ENCODE measurements at regions not wholly inside any gene's neighbourhood (a gene's known extent, or its start where the extent isn't known, plus 50 kb on each side); places are given as distances from the start of the nearest gene placed in this dataset.
A peak's percentile ranks its signal among the peaks of the same experiment; 100 is the strongest.
"Not testable (repeated sequence)": the region's sequence is repeated elsewhere in the genome, so short reads cannot be mapped to it uniquely, and the experiment has no call there.

DNA sequence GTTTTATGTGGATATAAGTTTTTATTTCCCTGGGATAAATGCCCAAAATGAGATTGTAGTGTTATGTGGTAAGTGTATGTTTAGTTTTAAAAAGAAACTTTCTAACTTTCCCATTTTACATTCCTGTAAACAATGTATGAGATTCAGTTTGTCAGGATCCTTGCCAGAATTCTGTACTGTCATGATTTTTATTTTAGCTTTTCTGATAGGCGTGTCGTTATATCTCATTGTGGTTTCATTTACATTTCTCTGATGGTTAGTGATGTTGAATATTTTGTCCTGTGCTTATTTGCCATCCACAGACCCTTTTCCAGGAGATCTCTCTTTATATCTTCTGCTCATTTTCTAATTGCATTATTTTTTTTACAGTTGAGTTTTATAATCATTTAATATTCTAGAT is 245.6 kb upstream of the CDH2 start:
- H3K36me3 Mint-ChIP-seq (ENCODE audit: low read depth), result no peaks in the 10 kb centered on the region
- no peak overlapping the region for H3K4me3 Mint-ChIP-seq
- DNase-seq, result no peak
- ATAC-seq, result no peak
- no peaks in the 10 kb centered on the region for H3K4me1 Mint-ChIP-seq
- H3K27me3 Mint-ChIP-seq, result no peaks in the 10 kb centered on the region
- peaks cover 21% of the 10 kb centered on the region for H3K9me3 Mint-ChIP-seq
- H3K27ac Mint-ChIP-seq, result no peak overlapping the region

DNA sequence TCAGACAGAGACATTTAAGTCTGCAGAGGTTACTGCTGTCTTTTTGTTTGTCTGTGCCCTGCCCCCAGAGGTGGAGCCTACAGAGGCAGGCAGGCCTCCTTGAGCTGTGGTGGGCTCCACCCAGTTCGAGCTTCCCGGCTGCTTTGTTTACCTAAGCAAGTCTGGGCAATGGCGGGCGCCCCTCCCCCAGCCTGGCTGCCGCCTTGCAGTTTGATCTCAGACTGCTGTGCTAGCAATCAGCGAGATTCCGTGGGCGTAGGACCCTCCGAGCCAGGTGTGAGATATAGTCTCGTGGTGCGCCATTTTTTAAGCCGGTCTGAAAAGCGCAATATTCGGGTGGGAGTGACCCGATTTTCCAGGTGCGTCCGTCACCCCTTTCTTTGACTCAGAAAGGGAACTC is 245.0 kb upstream of the CDH2 start:
- not testable (repeated sequence) for DNase-seq; H3K36me3 Mint-ChIP-seq (ENCODE audit: low read depth); ATAC-seq; H3K4me3 Mint-ChIP-seq; H3K27me3 Mint-ChIP-seq; H3K4me1 Mint-ChIP-seq; H3K27ac Mint-ChIP-seq
- H3K9me3 Mint-ChIP-seq, result peaks cover 18% of the 10 kb centered on the region

DNA sequence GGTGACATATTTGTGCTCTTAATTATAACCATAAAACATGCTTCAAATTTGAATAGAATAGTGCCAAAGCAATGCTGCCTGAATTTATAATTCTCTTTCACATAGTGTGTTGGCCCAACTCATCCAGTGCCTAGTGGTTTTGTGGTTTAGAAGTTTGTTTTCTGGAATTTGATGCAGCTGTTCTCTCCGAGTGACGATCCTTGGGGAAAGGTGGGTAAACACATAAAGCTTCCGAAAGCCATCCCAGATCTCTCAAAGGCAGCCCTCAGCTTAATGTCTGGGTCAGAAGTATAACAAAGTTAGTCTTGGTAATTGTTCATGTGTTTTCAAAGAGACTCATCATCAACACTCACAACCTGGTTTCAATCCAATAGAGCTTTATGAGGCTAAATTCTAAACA is 235.6 kb upstream of the CDH2 start:
- no peak for ATAC-seq

GRCh38 chr18:28411806-28412205 is 234.9 kb upstream of the CDH2 start:
- DNase-seq (no peak), ATAC-seq (no peak)
- peaks cover 15% of the 10 kb centered on the region for H3K9me3 Mint-ChIP-seq
- H3K27me3 Mint-ChIP-seq, result no peaks in the 10 kb centered on the region
- H3K4me3 Mint-ChIP-seq, result no peak overlapping the region
- H3K36me3 Mint-ChIP-seq (ENCODE audit: low read depth), result no peaks in the 10 kb centered on the region
- no peaks in the 10 kb centered on the region for H3K4me1 Mint-ChIP-seq
- no peak overlapping the region for H3K27ac Mint-ChIP-seq

More for the DNA sequence above, 235.6 kb upstream of the CDH2 start:
- Mint-ChIP-seq H3K9me3 (peaks cover 15% of the 10 kb centered on the region), H3K27me3 (no peaks in the 10 kb centered on the region), H3K4me1 (no peaks in the 10 kb centered on the region), H3K4me3 (no peak overlapping the region), H3K27ac (no peak overlapping the region), H3K36me3 (ENCODE audit: low read depth) (no peaks in the 10 kb centered on the region)
- DNase-seq, result no peak

DNA sequence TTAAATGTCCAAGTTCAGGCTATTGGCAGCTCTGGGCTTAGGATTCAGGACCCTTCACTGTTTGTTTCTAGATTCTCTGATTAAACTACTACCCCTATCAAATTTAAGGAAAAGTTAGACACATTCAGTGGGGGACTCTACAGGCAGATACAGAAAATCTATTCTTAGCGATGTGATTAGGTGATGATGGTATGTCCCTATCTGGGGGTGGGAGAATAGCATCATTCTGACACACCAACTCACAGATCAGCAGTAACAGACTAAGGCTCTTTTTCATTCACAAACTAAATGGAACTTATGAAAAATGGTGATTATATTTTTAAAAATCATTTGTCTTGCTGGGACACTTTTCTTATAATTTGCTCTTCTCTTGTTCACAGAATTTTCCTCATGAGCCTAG is 232.9 kb upstream of the CDH2 start:
- Mint-ChIP-seq H3K4me3 (no peak overlapping the region), H3K9me3 (peaks cover 11% of the 10 kb centered on the region), H3K27ac (no peak overlapping the region), H3K4me1 (no peaks in the 10 kb centered on the region), H3K27me3 (no peaks in the 10 kb centered on the region), H3K36me3 (ENCODE audit: low read depth) (no peaks in the 10 kb centered on the region)
- DNase-seq (no peak), ATAC-seq (no peak)

GRCh38 chr18:28408528-28408927 is 231.6 kb upstream of the CDH2 start:
- H3K27me3 Mint-ChIP-seq, result no peaks in the 10 kb centered on the region
- no peak overlapping the region for H3K27ac Mint-ChIP-seq
- H3K4me3 Mint-ChIP-seq, result no peak overlapping the region
- no peaks in the 10 kb centered on the region for H3K4me1 Mint-ChIP-seq
- peaks cover 11% of the 10 kb centered on the region for H3K9me3 Mint-ChIP-seq
- DNase-seq (no peak), ATAC-seq (no peak)
- no peaks in the 10 kb centered on the region for H3K36me3 Mint-ChIP-seq (ENCODE audit: low read depth)

DNA sequence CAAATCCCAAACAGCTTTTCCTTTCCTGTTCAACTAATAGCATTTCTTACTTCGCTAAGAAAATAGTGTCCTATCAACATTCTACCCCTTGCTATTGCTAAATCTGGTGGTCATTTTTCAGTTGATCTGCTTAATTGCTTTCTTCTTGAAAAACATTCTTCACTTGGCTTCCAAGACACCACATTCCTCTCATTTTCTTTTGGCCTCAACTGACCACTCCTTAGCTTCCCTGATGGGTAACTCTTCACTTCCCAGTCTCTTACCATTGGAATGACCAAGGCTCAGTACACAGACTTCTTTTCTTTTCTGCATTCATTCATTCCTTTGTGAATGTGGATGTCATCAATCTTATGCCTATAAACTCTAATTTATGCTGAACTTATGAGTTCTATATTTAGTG is 230.8 kb upstream of the CDH2 start:
- no peaks in the 10 kb centered on the region for H3K27me3 Mint-ChIP-seq
- no peak overlapping the region for H3K4me3 Mint-ChIP-seq
- H3K27ac Mint-ChIP-seq, result no peak overlapping the region
- ATAC-seq (no peak), DNase-seq (no peak)
- H3K9me3 Mint-ChIP-seq, result peaks cover 15% of the 10 kb centered on the region
- no peaks in the 10 kb centered on the region for H3K36me3 Mint-ChIP-seq (ENCODE audit: low read depth)
- no peaks in the 10 kb centered on the region for H3K4me1 Mint-ChIP-seq

GRCh38 chr18:28406533-28406932 is 229.6 kb upstream of the CDH2 start:
- H3K27me3 Mint-ChIP-seq, result no peaks in the 10 kb centered on the region
- peaks cover 21% of the 10 kb centered on the region for H3K9me3 Mint-ChIP-seq
- DNase-seq (no peak), ATAC-seq (no peak)
- no peak overlapping the region for H3K27ac Mint-ChIP-seq
- H3K4me3 Mint-ChIP-seq, result no peak overlapping the region
- no peaks in the 10 kb centered on the region for H3K4me1 Mint-ChIP-seq
- H3K36me3 Mint-ChIP-seq (ENCODE audit: low read depth), result no peaks in the 10 kb centered on the region

GRCh38 chr18:28404694-28405093 is 227.8 kb upstream of the CDH2 start:
- no peak overlapping the region for H3K27ac Mint-ChIP-seq
- H3K27me3 Mint-ChIP-seq, result no peaks in the 10 kb centered on the region
- H3K4me3 Mint-ChIP-seq, result no peak overlapping the region
- no peak for ATAC-seq
- H3K4me1 Mint-ChIP-seq, result no peaks in the 10 kb centered on the region
- H3K9me3 Mint-ChIP-seq, result peaks cover 15% of the 10 kb centered on the region
- no peak for DNase-seq
- H3K36me3 Mint-ChIP-seq (ENCODE audit: low read depth), result no peaks in the 10 kb centered on the region

DNA sequence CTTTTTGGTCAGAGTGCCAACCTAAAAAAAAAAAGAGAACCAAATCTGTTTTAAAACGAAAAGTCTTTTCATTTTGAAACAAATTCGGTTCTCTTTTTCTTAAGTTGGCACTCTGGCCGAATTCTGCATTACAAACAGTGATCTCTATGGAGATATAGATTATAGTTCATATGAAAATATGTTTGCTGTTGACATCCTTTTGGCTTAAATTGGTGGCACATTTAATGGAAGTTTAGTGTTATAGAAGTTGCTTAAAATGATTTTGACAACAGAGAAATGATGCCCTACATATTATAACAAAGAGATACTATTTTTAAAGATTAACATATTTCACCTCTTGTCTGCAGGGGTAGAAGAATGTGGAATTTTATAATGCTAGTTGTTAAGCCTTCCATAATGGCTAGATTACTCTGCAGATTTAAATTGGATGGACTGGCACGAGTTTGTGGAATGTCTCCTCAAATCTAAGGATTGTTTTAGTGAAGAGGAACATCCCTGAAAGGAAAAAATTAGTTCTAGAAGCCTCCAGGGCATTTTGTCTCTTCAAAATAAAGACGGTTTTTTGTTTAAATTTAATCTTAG is 222.9 kb upstream of the CDH2 start:
- ATAC-seq (no peak), DNase-seq (no peak)
- no peaks in the 10 kb centered on the region for H3K4me1 Mint-ChIP-seq
- no peaks in the 10 kb centered on the region for H3K27me3 Mint-ChIP-seq
- peaks cover 20% of the 10 kb centered on the region for H3K9me3 Mint-ChIP-seq
- H3K36me3 Mint-ChIP-seq (ENCODE audit: low read depth), result no peaks in the 10 kb centered on the region
- H3K4me3 Mint-ChIP-seq, result no peak overlapping the region
- H3K27ac Mint-ChIP-seq, result no peak overlapping the region

DNA sequence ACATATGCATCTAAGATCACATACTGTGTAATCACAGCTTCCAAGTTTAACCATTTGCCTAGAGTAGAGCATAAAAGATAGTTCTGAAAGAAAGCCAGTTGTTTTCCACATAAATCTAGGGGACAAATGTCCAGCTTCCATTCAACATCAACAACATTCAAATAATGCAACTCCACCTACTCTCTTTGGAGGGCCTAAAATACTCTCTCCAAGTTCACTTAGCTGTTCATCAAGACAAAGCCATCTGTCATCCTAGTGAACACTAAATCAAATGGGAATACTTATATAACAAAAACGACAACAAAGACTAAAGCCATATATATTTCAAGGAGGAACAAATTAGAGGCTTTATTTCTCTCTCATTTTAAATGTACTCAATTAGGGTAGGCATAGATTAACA is 221.5 kb upstream of the CDH2 start:
- H3K4me1 Mint-ChIP-seq, result no peaks in the 10 kb centered on the region
- peaks cover 29% of the 10 kb centered on the region for H3K9me3 Mint-ChIP-seq
- DNase-seq, result no peak
- no peaks in the 10 kb centered on the region for H3K27me3 Mint-ChIP-seq
- no peak overlapping the region for H3K27ac Mint-ChIP-seq
- ATAC-seq, result no peak
- H3K4me3 Mint-ChIP-seq, result no peak overlapping the region
- no peaks in the 10 kb centered on the region for H3K36me3 Mint-ChIP-seq (ENCODE audit: low read depth)

- Mint-ChIP-seq H3K27me3 (no peaks in the 10 kb centered on the region), H3K27ac (no peak overlapping the region), H3K4me3 (no peak overlapping the region), H3K36me3 (ENCODE audit: low read depth) (no peaks in the 10 kb centered on the region), H3K9me3 (peaks cover 20% of the 10 kb centered on the region), H3K4me1 (no peaks in the 10 kb centered on the region)
- ATAC-seq, result no peak
- DNase-seq, result no peak
Observed at GRCh38 chr18:28390022-28390421, 213.1 kb upstream of the CDH2 start.

DNA sequence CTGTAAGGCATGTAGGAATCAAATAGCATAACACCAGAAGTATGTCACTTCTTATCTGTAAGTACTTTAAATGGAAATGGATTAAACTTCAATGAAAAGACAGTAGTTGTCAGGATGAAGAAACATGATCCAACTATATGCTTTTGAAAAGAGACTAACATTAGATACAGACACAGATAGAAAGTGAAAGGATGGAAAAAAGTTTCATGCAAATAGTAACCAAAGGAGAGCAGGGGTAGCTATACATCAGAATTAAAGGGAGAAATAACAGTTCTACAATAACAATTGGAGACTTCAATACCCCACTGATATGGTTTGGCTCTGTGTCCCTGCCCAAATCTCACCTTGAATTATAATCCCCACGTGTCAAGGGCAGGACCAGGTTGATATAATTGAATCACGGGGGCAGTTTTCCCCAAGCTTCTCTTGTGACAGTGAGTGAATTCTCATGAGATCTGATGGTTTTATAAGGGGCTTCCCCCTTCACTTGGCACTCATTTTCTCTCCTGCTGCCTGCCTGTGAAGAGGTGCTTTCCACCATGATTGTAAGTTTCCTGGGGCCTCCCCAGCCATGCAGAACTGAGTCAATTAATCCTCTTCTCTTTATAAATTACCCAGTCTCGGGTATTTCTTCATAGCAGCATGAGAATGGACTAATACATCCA is 205.4 kb upstream of the CDH2 start:
- Mint-ChIP-seq H3K27ac (no peak overlapping the region), H3K27me3 (no peaks in the 10 kb centered on the region), H3K9me3 (peaks cover 18% of the 10 kb centered on the region), H3K4me1 (no peaks in the 10 kb centered on the region), H3K36me3 (ENCODE audit: low read depth) (no peaks in the 10 kb centered on the region), H3K4me3 (no peak overlapping the region)
- DNase-seq (no peak), ATAC-seq (peak; percentile 33)

GRCh38 chr18:28372186-28372585 is 195.3 kb upstream of the CDH2 start:
- no peak for ATAC-seq

GRCh38 chr18:28366676-28367075 is 189.7 kb upstream of the CDH2 start:
- Mint-ChIP-seq H3K36me3 (ENCODE audit: low read depth) (no peaks in the 10 kb centered on the region), H3K9me3 (peaks cover 9% of the 10 kb centered on the region), H3K27ac (no peak overlapping the region), H3K27me3 (no peaks in the 10 kb centered on the region), H3K4me1 (no peaks in the 10 kb centered on the region), H3K4me3 (no peak overlapping the region)
- ATAC-seq (no peak), DNase-seq (no peak)

More at GRCh38 chr18:28372186-28372585, 195.3 kb upstream of the CDH2 start:
- Mint-ChIP-seq H3K9me3 (peaks cover 12% of the 10 kb centered on the region), H3K4me3 (no peak overlapping the region), H3K27me3 (no peaks in the 10 kb centered on the region), H3K36me3 (ENCODE audit: low read depth) (no peaks in the 10 kb centered on the region), H3K4me1 (no peaks in the 10 kb centered on the region), H3K27ac (no peak overlapping the region)
- DNase-seq, result no peak

DNA sequence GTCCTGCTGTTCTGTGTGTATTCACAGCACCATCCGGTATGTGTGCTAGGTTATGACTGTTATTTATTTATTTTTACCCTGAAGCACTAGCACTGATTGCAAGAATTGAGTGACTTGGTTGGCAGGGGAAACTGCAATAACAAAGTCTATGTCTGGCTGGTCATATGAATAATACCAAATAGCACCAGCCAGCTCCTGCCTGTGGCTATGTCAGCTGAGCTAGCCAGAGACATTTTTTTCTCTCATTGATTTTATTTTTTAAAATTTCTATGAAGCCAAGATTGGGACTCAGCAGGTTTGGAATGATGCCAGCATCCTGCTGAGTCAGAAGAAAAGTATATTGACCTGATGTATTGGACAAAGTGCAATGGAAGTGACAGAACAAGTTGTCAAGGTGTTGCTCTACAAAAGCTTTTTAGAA is 188.5 kb upstream of the CDH2 start:
- no peak overlapping the region for H3K4me3 Mint-ChIP-seq

More for the DNA sequence above, 188.5 kb upstream of the CDH2 start:
- DNase-seq (no peak), ATAC-seq (no peak)
- Mint-ChIP-seq H3K36me3 (ENCODE audit: low read depth) (no peaks in the 10 kb centered on the region), H3K27ac (no peak overlapping the region), H3K4me1 (no peaks in the 10 kb centered on the region), H3K27me3 (no peaks in the 10 kb centered on the region), H3K9me3 (peaks cover 9% of the 10 kb centered on the region)
